ENCODE measurements at regions not wholly inside any gene's neighbourhood (a gene's known extent, or its start where the extent isn't known, plus 50 kb on each side); places are given as distances from the start of the nearest gene placed in this dataset.

GRCh38 chr10:107657851-107658250, 493.3 kb upstream of the SORCS1 start:
- TF ChIP-seq FOXA1 (IDR thresholded peaks at IDR 0.05), result no peak
- no peak for TF ChIP-seq SUZ12 (IDR thresholded peaks at IDR 0.05)
- TF ChIP-seq ELF4 (IDR thresholded peaks at IDR 0.05), result no peak
- no peak for TF ChIP-seq SP1 (IDR thresholded peaks at IDR 0.05)
- no peak for TF ChIP-seq FOXK2 (IDR thresholded peaks at IDR 0.05)
- no peak for TF ChIP-seq ZNF384 (IDR thresholded peaks at IDR 0.05)
- TF ChIP-seq FOXM1 (IDR thresholded peaks at IDR 0.05; ENCODE audit: borderline replicate concordance), result no peak
- no peak for TF ChIP-seq TARDBP (IDR thresholded peaks at IDR 0.05)

Measured in HEK293T (cell line).